PC-9 (cell line): ENCODE measurements at regions not wholly inside any gene's neighbourhood (a gene's known extent, or its start where the extent isn't known, plus 50 kb on each side); places are given as distances from the start of the nearest gene placed in this dataset.

Experiments used
- BruUV-seq: library from RNA; stranded (reverse); fragments of 400-500 nt; replicated peaks from 2 replicates; lab custom pipeline; 2021; lab: Mats Ljungman, UMichigan
- CTCF ChIA-PET: fragments of 300-600 bp; sonication (Branson Sonifier 250); formaldehyde crosslinking; loops from one replicate; lab custom pipeline; 2022; ENCODE audit warnings: antibody characterized with exemption; lab: Charles Lee
- POLR2A ChIA-PET: fragments of 300-600 bp; sonication (Branson Sonifier 250); formaldehyde crosslinking; loops from one replicate; lab custom pipeline; 2022; ENCODE audit warnings: antibody characterized with exemption; ENCODE audit not compliant: unreplicated experiment; lab: Charles Lee
- DNase-seq, 2 experiments: peaks; one replicate each; pipeline versions ENCODE4 v3.0.0 to v3.0.0-alpha.2; 2015 to 2022; ENCODE audit warnings: mixed read lengths in 1 of 2
- H2AFZ ChIP-seq: fragments of 200-600 bp; sonication (generic); 2 replicates; pipeline ENCODE4 v1.8.1; 2017; ENCODE audit warnings: antibody characterized with exemption
- H3F3A ChIP-seq: fragments of 200-600 bp; sonication (generic); 2 replicates; pipeline ENCODE4 v1.8.1; 2017; ENCODE audit warnings: antibody characterized with exemption, mild to moderate bottlenecking, low read depth; ENCODE audit not compliant: insufficient read depth
- H3K27ac ChIP-seq: fragments of 200-600 bp; sonication (generic); 2 replicates; pipeline ENCODE4 v1.6.1; 2016; ENCODE audit warnings: mixed run types
- H3K27me3 ChIP-seq: fragments of 200-600 bp; sonication (generic); 2 replicates; pipeline ENCODE4 v1.6.1; 2016; ENCODE audit warnings: low read depth, mixed run types; ENCODE audit not compliant: insufficient read depth
- H3K36me3 ChIP-seq: fragments of 200-600 bp; sonication (generic); 2 replicates; pipeline ENCODE4 v1.6.1; 2016; ENCODE audit warnings: low read depth, mixed run types
- H3K4me1 ChIP-seq: fragments of 200-600 bp; sonication (generic); replicated peaks from 2 replicates; pipeline ENCODE4 v1.6.1; 2016; ENCODE audit warnings: mixed run types; ENCODE audit not compliant: insufficient read depth
- H3K4me2 ChIP-seq: fragments of 200-600 bp; sonication (generic); 2 replicates; pipeline ENCODE4 v1.6.1; 2017; ENCODE audit warnings: mixed run types
- H3K4me3 ChIP-seq: fragments of 200-600 bp; sonication (generic); 2 replicates; pipeline ENCODE4 v1.6.1; 2016; ENCODE audit warnings: mixed run types
- H3K79me2 ChIP-seq: fragments of 200-600 bp; sonication (generic); 2 replicates; pipeline ENCODE4 v1.6.1; 2017; ENCODE audit warnings: low read depth, mixed run types
- H3K9me2 ChIP-seq: fragments of 200-600 bp; sonication (generic); 2 replicates; pipeline ENCODE4 v1.8.1; 2017; ENCODE audit warnings: mild to moderate bottlenecking; ENCODE audit not compliant: insufficient read depth
- H3K9me3 ChIP-seq: fragments of 200-600 bp; sonication (generic); 2 replicates; pipeline ENCODE4 v1.8.1; 2016; ENCODE audit warnings: low read depth; ENCODE audit not compliant: insufficient read depth
- H4K20me1 ChIP-seq: fragments of 200-600 bp; sonication (generic); 2 replicates; pipeline ENCODE4 v1.8.1; 2017; ENCODE audit not compliant: insufficient read depth
- EZH2 ChIP-seq: fragments of 200-600 bp; sonication (generic); IDR thresholded peaks from 2 replicates; pipeline ENCODE4 v1.8.0; 2017; ENCODE audit warnings: antibody characterized with exemption, low read depth
- intact Hi-C: fragments of 100-400 bp; cut with micrococcal nuclease; formaldehyde crosslinking; loops from one replicate; pipeline ENCODE4 v1.10.0; 2022; ENCODE audit not compliant: unreplicated experiment
- TF ChIP-seq, protein P1 (sequence below): fragments of 200-600 bp; sonication (generic); conservative IDR thresholded peaks from 2 replicates; pipeline ENCODE4 v1.6.1; 2017; ENCODE audit warnings: mixed run types, antibody characterized with exemption, mild to moderate bottlenecking, moderate library complexity

DNA sequence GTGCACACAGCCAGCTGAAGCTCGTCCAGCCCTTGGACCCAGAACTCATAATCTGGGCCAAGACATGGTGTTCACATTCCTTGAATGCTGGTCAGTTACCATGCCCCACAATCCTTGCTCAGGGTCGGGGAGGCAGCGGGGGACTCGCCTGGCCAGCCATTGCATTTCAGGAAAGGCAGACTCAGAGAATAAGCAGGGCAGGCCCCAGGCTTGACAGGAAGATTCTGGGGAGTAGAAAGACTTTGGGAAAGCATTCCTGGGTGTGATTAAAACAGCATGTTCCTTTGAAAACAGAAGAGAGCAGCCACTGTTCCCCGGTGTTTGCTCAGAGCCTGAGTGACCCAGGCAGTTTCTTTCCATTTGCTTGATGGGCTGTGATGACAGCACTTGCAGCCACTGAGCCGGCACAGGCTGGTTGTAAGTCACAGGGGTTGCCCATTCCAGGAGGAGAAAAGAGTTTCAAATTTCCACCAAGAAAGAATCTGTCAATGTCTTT is 473.7 kb downstream of the TYW1 start:
- Histone ChIP-seq H3K4me2 (no peak overlapping the region), H2AFZ (no peak overlapping the region), H3K9me2 (no peaks in the 10 kb centered on the region), H3K4me3 (no peak overlapping the region), H3K27ac (no peak overlapping the region), H3K27me3 (peaks cover 22% of the 10 kb centered on the region), H3K36me3 (no peaks in the 10 kb centered on the region), H3F3A (no peaks in the 10 kb centered on the region), H3K4me1 (no peaks in the 10 kb centered on the region), H3K79me2 (no peaks in the 10 kb centered on the region), H4K20me1 (no peaks in the 10 kb centered on the region), H3K9me3 (no peaks in the 10 kb centered on the region)
- intact Hi-C loops = no loop called here
- POLR2A ChIA-PET = no interaction called here
- TF ChIP-seq, protein P1, sequence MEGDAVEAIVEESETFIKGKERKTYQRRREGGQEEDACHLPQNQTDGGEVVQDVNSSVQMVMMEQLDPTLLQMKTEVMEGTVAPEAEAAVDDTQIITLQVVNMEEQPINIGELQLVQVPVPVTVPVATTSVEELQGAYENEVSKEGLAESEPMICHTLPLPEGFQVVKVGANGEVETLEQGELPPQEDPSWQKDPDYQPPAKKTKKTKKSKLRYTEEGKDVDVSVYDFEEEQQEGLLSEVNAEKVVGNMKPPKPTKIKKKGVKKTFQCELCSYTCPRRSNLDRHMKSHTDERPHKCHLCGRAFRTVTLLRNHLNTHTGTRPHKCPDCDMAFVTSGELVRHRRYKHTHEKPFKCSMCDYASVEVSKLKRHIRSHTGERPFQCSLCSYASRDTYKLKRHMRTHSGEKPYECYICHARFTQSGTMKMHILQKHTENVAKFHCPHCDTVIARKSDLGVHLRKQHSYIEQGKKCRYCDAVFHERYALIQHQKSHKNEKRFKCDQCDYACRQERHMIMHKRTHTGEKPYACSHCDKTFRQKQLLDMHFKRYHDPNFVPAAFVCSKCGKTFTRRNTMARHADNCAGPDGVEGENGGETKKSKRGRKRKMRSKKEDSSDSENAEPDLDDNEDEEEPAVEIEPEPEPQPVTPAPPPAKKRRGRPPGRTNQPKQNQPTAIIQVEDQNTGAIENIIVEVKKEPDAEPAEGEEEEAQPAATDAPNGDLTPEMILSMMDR = no peak
- TF ChIP-seq EZH2 = no peak
- CTCF ChIA-PET = no interaction called here
- no peak for DNase-seq
- BruUV-seq = no TSS peak

DNA sequence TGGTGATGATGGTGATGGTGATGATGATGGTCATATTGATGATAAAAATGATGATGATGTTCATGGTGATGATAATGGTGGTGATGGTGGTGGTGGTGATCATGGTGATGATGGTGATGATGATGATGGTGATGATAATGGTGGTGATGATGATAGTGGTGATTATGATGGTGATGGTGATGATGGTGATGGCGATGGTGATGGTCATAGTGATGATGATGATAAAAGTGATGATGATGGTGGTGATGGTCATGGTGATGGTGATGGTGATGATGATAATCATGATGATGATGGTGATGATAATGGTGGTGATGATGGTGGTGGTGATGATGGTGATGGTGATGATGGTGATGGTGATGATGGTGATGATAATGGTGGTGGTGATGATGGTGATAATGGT is 478.7 kb downstream of the TYW1 start:
- TF ChIP-seq, protein P1 = no peak
- TF ChIP-seq EZH2 = no peak
- BruUV-seq = no TSS peak
- Histone ChIP-seq H3K27me3 (peaks cover 12% of the 10 kb centered on the region), H4K20me1 (no peaks in the 10 kb centered on the region), H3K79me2 (no peaks in the 10 kb centered on the region), H3K4me1 (no peaks in the 10 kb centered on the region), H3K9me3 (no peaks in the 10 kb centered on the region), H3K36me3 (no peaks in the 10 kb centered on the region), H2AFZ (no peak overlapping the region), H3K27ac (no peak overlapping the region), H3F3A (no peaks in the 10 kb centered on the region), H3K9me2 (no peaks in the 10 kb centered on the region), H3K4me3 (no peak overlapping the region), H3K4me2 (no peak overlapping the region)
- intact Hi-C loops = no loop called here
- ChIA-PET POLR2A (no interaction called here), CTCF (no interaction called here)
- DNase-seq = no peak

DNA sequence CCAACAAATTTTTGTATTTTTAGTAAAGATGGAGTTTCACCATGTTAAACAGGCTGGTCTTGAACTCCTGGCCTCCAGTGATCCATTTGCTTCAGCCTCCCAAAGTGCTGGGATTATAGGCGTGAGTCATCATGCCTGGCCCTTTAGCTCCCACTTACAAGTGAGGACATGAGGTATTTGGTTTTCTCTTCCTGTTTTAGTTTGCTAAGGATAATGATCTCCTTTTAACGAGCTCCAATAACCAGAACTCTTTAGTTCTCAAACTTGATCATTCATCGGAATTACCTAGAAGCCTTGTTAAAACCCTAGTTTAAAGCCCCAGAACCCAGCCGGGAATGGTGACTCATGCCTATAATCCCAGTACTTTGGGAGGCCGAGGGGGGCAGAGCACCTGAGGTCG is 481.4 kb downstream of the TYW1 start:
- Histone ChIP-seq H3K4me3 (no peak overlapping the region), H3K27me3 (no peaks in the 10 kb centered on the region; the same call in 1 of the 2 replicates), H3K4me1 (no peaks in the 10 kb centered on the region), H3F3A (no peaks in the 10 kb centered on the region), H3K79me2 (no peaks in the 10 kb centered on the region), H3K9me3 (no peaks in the 10 kb centered on the region), H3K4me2 (no peak overlapping the region), H3K27ac (no peak overlapping the region), H2AFZ (no peak overlapping the region), H4K20me1 (no peaks in the 10 kb centered on the region), H3K36me3 (no peaks in the 10 kb centered on the region), H3K9me2 (no peaks in the 10 kb centered on the region)
- ChIA-PET CTCF (no interaction called here), POLR2A (no interaction called here)
- intact Hi-C loops = no loop called here
- no TSS peak for BruUV-seq
- no peak for DNase-seq
- no peak for TF ChIP-seq EZH2
- TF ChIP-seq, protein P1 = no peak
